HG03565 (cell line): ENCODE measurements at regions not wholly inside any gene's neighbourhood (a gene's known extent, or its start where the extent isn't known, plus 50 kb on each side); places are given as distances from the start of the nearest gene placed in this dataset.
"Not testable (repeated sequence)": the region's sequence is repeated elsewhere in the genome, so short reads cannot be mapped to it uniquely, and the experiment has no call there.

Source experiments
- ATAC-seq: cut with Tn5 transposase; IDR thresholded peaks from one replicate; pipeline ENCODE4 v1.9.1; 2021; ENCODE audit warnings: mild to moderate bottlenecking, moderate library complexity; ENCODE audit not compliant: unreplicated experiment

- ATAC-seq: no peak
Observed at GRCh38 chr6:15114061-15114460, 131.8 kb upstream of the JARID2 start.

- ATAC-seq: no peak
Observed at GRCh38 chr6:15116889-15117288, 129.0 kb upstream of the JARID2 start.

DNA sequence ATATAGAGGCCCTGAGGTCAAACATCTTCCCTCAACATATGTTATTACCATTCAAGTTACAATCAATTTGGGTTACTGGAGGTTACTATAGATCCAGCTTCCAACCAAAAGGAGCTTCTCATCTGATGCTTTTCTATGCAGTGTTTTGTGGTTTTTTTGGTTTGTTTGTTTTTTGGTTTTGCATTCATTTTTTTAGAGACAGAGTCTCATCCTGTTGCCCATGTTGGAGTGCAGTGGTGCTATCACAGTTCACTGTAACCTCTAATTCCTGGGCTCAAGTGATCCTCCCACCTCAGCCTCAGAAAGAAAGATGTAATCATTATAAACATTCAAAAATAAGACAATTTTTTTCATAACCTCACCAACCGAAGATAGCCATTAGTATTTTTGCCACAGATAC is 124.4 kb upstream of the JARID2 start:
- no peak for ATAC-seq

DNA sequence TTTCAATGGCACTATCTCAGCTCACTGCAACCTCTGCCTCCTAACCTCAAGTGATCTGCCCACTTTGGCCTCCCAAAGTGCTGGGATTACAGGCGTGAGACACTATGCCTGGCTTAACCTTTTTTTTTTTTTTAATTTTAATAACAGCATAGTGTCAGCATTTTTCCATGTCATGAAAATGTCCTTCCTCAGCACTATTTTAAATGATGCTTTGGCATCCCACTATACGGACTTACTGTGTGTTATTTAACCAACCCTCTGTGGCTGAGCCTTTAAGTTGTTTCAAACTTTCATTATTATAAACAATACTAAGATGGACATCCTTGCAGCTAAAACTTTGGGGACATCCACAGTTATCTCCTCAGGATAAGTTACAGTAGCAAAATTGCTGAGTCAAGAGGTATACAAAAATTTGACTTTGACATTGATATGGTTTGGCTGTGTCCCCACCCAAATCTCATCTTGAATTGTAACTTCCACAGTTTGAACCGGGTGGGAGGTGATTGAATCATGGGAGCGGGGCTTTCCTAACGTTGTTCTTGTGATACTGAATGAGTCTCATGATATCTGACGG is 123.8 kb upstream of the JARID2 start:
- no peak for ATAC-seq

DNA sequence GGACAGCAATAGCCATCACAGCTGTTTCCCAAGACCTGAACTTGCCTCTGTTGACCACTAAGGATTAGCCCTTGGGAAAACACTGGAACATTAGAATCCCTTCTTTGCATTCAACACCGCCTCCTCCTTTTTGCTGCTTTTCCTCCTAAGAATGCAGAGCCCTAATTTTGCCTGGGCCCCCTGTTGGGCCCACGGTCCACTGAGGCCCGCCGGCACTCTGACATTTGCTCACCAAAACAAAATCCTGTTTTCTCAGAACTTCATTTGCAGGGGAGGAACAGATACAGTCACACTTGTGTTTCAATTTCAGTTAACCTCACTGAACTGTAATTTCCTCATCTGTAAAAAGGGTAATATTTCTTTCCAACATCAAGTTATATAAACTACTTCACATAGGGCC is 116.0 kb upstream of the JARID2 start:
- no peak for ATAC-seq

GRCh38 chr6:15131234-15131633 is 114.6 kb upstream of the JARID2 start:
- no peak for ATAC-seq

GRCh38 chr6:15131651-15132061 is 114.2 kb upstream of the JARID2 start:
- no peak for ATAC-seq

DNA sequence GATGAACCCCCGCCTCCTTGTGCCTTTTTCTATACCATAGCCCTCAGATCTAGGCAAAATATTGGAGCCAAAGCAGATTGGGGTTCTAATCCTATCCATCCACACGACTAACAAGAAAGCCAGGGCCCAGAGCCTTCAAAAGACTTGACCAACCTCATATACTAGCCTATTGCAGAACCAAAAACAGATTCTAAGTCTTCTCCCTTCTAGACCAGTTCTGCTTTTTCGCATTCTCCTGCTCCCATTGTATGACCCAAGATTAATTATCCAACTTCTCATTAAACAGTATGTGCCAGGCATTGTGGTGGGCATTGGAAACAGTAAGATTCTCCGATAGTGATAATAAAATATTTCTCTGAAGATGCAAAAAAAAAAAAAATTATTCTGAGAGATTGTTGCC is 113.7 kb upstream of the JARID2 start:
- no peak for ATAC-seq

DNA sequence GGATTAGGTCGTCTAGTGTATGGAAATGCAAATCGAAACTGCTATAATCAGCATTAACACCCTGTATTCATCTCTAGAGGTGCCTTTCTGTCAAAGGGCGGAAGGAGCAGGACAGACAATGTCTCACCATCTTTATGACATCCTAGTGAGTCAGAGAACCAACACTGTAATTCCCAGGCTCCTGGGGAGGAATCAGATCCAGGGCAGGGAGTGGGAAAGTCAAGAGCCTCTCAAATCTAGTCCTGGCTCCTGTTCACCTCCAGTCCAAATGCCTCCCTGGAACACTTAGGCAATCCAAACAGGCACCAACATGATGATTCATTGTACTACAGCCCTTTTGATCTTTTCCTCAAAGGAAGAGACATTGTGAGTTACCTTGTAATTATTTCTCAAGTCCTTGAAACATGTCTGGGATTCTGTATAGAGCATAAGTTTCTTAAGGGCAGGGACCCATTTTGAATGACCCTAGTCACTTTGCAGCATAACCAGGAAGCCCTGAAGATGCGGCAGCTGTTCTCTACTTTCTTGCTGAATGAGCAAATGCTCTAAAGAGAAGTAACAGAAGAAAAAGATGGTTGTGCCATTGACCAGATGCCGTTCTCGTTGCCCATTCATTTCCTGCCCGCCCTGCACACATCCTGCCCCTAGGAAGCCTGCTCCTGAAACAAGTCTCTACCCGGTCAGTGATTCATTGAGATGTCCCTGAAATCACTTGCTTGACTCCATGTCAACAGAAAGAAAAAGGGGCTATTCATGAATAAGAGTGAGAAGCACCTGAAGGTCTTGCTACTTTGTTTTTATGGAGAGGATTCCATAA is 112.8 kb upstream of the JARID2 start:
- no peak for ATAC-seq

- ATAC-seq: no peak
Observed at GRCh38 chr6:15137086-15137485, 108.8 kb upstream of the JARID2 start.

- ATAC-seq: no peak
Observed at GRCh38 chr6:15143086-15143485, 102.8 kb upstream of the JARID2 start.

DNA sequence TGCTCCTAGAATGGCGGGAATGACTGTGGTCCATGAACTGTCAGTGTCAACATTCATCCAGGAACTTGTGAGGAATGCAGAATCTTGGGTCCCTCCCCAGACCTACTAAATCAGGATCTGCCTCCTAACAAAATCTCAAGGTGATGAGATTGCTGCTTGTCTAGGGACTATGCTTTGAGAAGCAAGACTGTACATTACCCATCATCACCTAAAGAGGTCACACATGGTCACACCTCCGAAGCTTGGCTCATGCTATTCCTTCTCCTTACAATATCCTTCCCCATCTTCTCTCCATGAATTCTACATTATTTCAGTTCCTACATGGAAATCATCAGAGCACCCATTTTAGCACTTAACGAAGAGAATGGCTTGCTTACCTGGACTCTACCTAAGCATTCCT is 102.3 kb upstream of the JARID2 start:
- no peak for ATAC-seq

- no peak for ATAC-seq
Observed at GRCh38 chr6:15145821-15146220, 100.0 kb upstream of the JARID2 start.

GRCh38 chr6:15147827-15148226 is 98.0 kb upstream of the JARID2 start:
- no peak for ATAC-seq

- ATAC-seq: no peak
Observed at GRCh38 chr6:15148356-15148946, 97.4 kb upstream of the JARID2 start.

GRCh38 chr6:15150207-15150606 is 95.7 kb upstream of the JARID2 start:
- ATAC-seq: no peak

DNA sequence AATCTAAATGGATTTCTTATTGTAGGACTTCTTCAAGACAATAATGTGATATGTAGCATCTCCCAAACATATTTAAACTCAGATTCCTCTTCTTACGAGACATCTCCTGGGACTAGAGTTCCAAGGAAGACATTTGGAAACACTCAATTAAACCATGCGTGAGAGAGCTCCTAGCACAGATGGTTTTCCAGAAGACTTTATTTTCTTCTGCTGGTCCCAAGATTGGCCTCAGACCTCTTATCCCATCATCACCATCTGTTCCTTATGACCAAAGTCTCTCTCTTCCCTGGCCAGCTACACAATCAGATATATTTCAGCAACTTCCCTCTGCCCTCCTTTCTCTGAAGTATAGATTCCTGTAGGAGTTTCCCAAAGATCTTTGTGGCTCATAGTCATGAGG is 93.2 kb upstream of the JARID2 start:
- ATAC-seq: no peak

DNA sequence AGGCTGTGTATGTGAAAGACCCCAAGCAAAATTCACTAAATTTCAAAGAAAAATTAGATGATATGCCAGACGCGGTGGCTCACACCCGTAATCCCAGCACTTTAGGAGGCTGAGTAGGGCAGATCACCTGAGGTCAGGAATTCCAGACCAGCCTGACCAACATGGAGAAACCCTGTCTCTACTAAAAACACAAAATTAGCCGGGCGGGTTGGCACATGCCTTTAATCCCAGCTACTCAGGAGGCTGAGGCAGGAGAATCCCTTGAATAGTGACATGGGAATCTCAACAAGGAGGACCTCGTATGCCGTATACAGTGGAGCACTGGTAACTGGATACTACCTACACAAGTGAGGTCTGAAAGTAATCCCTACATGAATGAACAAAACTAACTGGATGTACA is 92.7 kb upstream of the JARID2 start:
- ATAC-seq: no peak

DNA sequence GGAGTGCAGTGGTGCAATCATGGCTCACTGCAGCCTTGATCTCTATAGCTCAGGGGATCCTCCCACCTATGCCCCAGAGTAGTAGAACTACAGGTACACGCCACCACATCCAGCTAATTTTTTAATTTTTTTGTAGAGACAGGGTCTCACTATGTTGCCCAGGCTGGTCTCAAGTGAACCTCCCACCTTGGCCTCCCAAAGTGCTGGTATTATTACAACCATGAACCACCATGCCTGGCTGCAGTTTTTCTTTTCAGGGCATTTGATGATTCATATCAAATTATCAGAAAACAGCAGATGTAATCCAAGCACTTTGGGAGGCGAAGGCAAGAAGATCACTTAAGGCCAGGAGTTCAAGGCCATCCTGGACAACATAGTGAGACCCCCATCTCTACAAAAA is 88.4 kb upstream of the JARID2 start:
- no peak for ATAC-seq

DNA sequence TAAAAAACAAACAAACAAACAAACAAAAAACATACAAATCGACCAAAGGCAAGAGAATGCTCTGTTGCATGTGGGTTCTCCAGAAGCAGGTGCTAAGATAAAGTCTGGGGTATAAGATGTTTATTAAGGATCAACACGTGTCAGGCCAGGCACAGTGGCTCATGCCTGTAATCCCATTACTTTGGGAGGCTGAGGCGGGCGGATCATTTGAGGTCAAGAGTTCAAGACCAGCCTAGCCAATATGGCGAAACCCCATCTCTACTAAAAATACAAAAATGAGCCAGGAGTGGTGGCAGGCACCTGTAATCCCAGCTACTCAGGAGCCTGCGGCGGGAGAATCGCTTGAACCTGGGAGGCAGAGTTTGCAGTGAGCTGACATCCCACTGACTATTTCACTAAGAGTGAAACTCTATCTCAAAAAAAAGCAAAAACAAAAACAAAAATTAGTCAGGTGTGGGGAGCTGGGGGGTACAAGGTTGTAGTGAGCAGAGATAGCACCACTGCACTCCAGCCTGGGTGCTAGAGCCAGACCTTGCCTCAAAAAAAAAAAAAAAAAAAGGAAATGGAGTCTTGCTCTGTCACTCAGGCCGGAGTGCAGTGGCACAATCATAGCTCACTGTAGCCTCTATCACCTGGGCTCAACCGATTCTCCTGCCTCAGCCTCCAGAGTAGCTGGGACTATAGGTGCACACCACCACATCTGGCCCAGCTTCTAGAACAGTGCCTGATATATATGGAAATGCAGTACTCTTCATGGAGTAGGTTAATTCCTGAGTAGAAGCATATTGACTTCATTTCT is 86.8 kb upstream of the JARID2 start:
- no peak for ATAC-seq

DNA sequence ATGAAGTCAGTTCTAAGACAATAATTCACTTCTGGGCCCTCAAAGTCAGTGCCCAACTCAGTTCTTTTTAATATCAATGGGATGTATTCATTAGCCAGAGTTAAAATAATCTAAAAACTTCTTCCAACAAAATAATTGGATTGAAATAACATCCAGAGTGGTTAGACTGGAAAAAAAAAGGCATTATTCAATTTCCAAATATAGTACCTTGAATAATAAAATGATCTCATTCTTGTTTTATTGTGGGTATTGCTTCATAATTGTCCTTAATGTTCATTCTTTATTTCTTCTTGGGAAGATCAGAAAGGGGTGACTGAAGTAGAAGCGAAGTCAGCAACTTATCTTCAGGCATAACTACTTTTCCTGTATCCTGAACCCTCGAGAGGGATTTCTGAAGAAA is 85.1 kb upstream of the JARID2 start:
- ATAC-seq: no peak

DNA sequence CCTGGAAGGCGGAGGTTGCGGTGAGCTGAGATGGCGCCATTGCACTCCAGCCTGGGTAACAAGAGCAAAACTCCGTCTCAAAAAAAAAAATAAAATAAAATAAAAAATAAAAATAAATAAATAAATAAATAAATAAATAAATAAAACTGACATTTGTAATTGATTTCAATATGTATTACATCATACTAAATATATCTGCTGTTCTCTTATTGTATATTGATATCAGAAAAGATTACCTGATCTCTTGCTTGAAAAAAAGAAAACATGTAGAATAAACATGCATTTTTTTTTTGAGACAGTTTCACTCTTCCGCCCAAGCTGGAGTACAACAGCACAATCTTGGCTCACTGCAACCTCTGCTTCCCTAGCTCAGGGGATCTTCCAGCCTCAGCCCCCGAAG is 81.0 kb upstream of the JARID2 start:
- ATAC-seq: not testable (repeated sequence)
